ENCODE measurements at regions not wholly inside any gene's neighbourhood (a gene's known extent, or its start where the extent isn't known, plus 50 kb on each side); places are given as distances from the start of the nearest gene placed in this dataset.

DNA sequence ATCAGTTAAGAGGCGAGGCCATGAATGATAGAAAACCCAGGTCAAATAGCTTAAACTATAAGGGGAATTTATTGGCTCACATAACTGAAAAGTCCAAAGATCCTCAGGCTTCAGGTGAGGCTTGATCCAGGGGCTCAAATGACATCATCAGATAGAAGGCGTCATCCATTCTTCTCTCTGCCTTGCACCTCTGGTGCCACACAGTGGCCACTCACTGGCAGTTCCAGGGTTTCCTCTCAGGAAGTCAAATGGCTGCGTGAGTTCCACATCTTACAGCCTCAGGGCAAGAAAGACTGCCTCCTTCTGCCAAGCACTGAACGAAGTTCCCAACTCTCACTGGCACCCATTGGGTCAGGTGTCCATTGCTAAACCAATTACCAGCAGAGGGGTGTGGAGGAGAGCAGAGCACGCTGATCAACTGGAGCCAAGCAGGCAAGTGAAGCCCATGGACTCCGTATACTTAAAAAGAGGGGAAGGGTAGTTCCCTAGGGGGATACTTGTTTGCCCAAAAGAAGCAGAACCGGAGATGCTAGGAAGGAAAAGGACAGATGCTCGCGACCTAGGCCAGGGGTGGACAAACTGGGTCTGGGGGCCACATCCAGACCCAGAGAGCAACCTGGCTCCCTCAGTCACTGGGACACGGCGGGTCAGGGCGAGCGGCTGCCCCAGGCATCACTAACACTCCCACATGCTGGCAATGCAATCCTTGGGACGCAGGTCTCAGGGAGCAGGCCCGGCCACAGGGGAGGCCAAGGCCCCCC is 69.3 kb downstream of the SERPINA3 start:
- no peaks in the 10 kb centered on the region for H3K36me3 ChIP-seq (ENCODE audit: insufficient read depth, low read length)
- H3F3A ChIP-seq (ENCODE audit: insufficient read depth, low read length, poor library complexity, severe bottlenecking): no peaks in the 10 kb centered on the region
- H3K27me3 ChIP-seq (ENCODE audit: insufficient read depth, low read depth, low read length): no peaks in the 10 kb centered on the region
- H2AFZ ChIP-seq (ENCODE audit: low read depth, low read length): no peak overlapping the region
- H3K27ac ChIP-seq (ENCODE audit: low read length): no peak overlapping the region
- no peak overlapping the region for H3K4me2 ChIP-seq (ENCODE audit: low read length)
- H4K20me1 ChIP-seq (ENCODE audit: insufficient read depth): no peaks in the 10 kb centered on the region
- no peak overlapping the region for H3K9ac ChIP-seq (ENCODE audit: low read length)
- no peak overlapping the region for H3K4me3 ChIP-seq (ENCODE audit: low read length)
- H3K9me2 ChIP-seq (ENCODE audit: insufficient read depth, low read length): no peaks in the 10 kb centered on the region
- TF ChIP-seq RAD21 (conservative IDR thresholded peaks at IDR 0.05) (no peak), EZH2 (IDR thresholded peaks at IDR 0.05; ENCODE audit: borderline replicate concordance, insufficient read depth, low read length, poor library complexity, severe bottlenecking) (no peak), POLR2AphosphoS5 (IDR thresholded peaks at IDR 0.05) (no peak), MXI1 (conservative IDR thresholded peaks at IDR 0.05; ENCODE audit: poor library complexity, severe bottlenecking) (no peak), SMC3 (conservative IDR thresholded peaks at IDR 0.05; ENCODE audit: poor library complexity) (no peak), EP300 (conservative IDR thresholded peaks at IDR 0.05; ENCODE audit: poor library complexity, severe bottlenecking) (no peak), TAF1 (IDR thresholded peaks at IDR 0.05; ENCODE audit: low read depth) (no peak)
- TF ChIP-seq, protein P1, sequence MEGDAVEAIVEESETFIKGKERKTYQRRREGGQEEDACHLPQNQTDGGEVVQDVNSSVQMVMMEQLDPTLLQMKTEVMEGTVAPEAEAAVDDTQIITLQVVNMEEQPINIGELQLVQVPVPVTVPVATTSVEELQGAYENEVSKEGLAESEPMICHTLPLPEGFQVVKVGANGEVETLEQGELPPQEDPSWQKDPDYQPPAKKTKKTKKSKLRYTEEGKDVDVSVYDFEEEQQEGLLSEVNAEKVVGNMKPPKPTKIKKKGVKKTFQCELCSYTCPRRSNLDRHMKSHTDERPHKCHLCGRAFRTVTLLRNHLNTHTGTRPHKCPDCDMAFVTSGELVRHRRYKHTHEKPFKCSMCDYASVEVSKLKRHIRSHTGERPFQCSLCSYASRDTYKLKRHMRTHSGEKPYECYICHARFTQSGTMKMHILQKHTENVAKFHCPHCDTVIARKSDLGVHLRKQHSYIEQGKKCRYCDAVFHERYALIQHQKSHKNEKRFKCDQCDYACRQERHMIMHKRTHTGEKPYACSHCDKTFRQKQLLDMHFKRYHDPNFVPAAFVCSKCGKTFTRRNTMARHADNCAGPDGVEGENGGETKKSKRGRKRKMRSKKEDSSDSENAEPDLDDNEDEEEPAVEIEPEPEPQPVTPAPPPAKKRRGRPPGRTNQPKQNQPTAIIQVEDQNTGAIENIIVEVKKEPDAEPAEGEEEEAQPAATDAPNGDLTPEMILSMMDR (IDR thresholded peaks at IDR 0.05; ENCODE audit: poor library complexity, severe bottlenecking): no peak
- TF ChIP-seq, protein P2, sequence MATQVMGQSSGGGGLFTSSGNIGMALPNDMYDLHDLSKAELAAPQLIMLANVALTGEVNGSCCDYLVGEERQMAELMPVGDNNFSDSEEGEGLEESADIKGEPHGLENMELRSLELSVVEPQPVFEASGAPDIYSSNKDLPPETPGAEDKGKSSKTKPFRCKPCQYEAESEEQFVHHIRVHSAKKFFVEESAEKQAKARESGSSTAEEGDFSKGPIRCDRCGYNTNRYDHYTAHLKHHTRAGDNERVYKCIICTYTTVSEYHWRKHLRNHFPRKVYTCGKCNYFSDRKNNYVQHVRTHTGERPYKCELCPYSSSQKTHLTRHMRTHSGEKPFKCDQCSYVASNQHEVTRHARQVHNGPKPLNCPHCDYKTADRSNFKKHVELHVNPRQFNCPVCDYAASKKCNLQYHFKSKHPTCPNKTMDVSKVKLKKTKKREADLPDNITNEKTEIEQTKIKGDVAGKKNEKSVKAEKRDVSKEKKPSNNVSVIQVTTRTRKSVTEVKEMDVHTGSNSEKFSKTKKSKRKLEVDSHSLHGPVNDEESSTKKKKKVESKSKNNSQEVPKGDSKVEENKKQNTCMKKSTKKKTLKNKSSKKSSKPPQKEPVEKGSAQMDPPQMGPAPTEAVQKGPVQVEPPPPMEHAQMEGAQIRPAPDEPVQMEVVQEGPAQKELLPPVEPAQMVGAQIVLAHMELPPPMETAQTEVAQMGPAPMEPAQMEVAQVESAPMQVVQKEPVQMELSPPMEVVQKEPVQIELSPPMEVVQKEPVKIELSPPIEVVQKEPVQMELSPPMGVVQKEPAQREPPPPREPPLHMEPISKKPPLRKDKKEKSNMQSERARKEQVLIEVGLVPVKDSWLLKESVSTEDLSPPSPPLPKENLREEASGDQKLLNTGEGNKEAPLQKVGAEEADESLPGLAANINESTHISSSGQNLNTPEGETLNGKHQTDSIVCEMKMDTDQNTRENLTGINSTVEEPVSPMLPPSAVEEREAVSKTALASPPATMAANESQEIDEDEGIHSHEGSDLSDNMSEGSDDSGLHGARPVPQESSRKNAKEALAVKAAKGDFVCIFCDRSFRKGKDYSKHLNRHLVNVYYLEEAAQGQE (IDR thresholded peaks at IDR 0.05; ENCODE audit: borderline replicate concordance): no peak
- no peaks in the 10 kb centered on the region for H3K9me3 ChIP-seq (ENCODE audit: low read length)
- no peaks in the 10 kb centered on the region for H3K79me2 ChIP-seq (replicated peaks; ENCODE audit: insufficient read depth, low read length)

GRCh38 chr14:94680862-94681288 is 68.7 kb downstream of the SERPINA3 start:
- no peak for TF ChIP-seq RAD21 (conservative IDR thresholded peaks at IDR 0.05)
- TF ChIP-seq, protein P1 (IDR thresholded peaks at IDR 0.05; ENCODE audit: poor library complexity, severe bottlenecking): no peak
- no peaks in the 10 kb centered on the region for H3F3A ChIP-seq (ENCODE audit: insufficient read depth, low read length, poor library complexity, severe bottlenecking)
- no peaks in the 10 kb centered on the region for H3K79me2 ChIP-seq (replicated peaks; ENCODE audit: insufficient read depth, low read length)
- no peaks in the 10 kb centered on the region for H3K9me3 ChIP-seq (ENCODE audit: low read length)
- H3K9ac ChIP-seq (ENCODE audit: low read length): no peak overlapping the region
- H3K27ac ChIP-seq (ENCODE audit: low read length): no peak overlapping the region
- H3K9me2 ChIP-seq (ENCODE audit: insufficient read depth, low read length): no peaks in the 10 kb centered on the region
- no peaks in the 10 kb centered on the region for H3K36me3 ChIP-seq (ENCODE audit: insufficient read depth, low read length)
- H3K27me3 ChIP-seq (ENCODE audit: insufficient read depth, low read depth, low read length): no peaks in the 10 kb centered on the region
- no peaks in the 10 kb centered on the region for H4K20me1 ChIP-seq (ENCODE audit: insufficient read depth)
- H2AFZ ChIP-seq (ENCODE audit: low read depth, low read length): no peak overlapping the region
- no peak overlapping the region for H3K4me2 ChIP-seq (ENCODE audit: low read length)
- H3K4me3 ChIP-seq (ENCODE audit: low read length): no peak overlapping the region

All from neural cell (in vitro differentiated cells).